Kidney epithelial cell (primary cell): ENCODE measurements at regions not wholly inside any gene's neighbourhood (a gene's known extent, or its start where the extent isn't known, plus 50 kb on each side); places are given as distances from the start of the nearest gene placed in this dataset.

Experiments used
- DNase-seq: peaks from one replicate; pipeline ENCODE4 v3.0.0-alpha.2; 2010; ENCODE audit warnings: low read depth
- H3K27me3 ChIP-seq: 2 replicates; pipeline ENCODE4 v1.6.0; 2011; ENCODE audit warnings: low read length; ENCODE audit not compliant: control insufficient read depth, insufficient read depth
- H3K36me3 ChIP-seq: 2 replicates; pipeline ENCODE4 v1.5.1; 2011; ENCODE audit warnings: low read length; ENCODE audit not compliant: control insufficient read depth, insufficient read depth
- H3K4me3 ChIP-seq: 2 replicates; pipeline ENCODE4 v1.5.1; 2011; ENCODE audit warnings: low read depth, mild to moderate bottlenecking, control low read depth, low read length
- TF ChIP-seq, protein P1 (sequence below): IDR thresholded peaks from 2 replicates; pipeline ENCODE4 v1.5.1; 2011; ENCODE audit warnings: mild to moderate bottlenecking, moderate library complexity, low read length, control low read depth, inconsistent platforms; ENCODE audit not compliant: insufficient read depth, poor library complexity, severe bottlenecking

DNA sequence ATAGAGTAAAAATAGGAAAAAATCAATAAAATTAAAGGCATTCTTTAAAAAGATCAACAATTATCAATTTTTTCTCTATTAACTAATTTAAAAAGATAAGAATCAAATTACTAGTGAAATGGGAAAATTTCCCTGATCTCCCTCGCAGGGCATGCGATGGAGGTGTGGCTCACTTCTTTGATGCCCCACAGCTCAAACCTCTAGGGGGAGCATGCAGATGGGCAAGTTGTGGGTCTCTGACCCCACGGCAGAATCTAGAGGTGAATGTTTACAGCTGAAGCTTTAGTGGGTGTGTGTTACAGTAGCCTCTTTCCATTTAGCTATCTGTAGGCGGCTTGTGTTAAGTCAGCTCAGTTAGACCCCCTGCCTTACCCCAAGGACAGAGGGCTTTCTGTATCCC, 1348.8 kb downstream of the PCDH18 start:
- Histone ChIP-seq H3K27me3 (no peaks in the 10 kb centered on the region), H3K36me3 (no peaks in the 10 kb centered on the region), H3K4me3 (no peak overlapping the region)
- TF ChIP-seq, protein P1, sequence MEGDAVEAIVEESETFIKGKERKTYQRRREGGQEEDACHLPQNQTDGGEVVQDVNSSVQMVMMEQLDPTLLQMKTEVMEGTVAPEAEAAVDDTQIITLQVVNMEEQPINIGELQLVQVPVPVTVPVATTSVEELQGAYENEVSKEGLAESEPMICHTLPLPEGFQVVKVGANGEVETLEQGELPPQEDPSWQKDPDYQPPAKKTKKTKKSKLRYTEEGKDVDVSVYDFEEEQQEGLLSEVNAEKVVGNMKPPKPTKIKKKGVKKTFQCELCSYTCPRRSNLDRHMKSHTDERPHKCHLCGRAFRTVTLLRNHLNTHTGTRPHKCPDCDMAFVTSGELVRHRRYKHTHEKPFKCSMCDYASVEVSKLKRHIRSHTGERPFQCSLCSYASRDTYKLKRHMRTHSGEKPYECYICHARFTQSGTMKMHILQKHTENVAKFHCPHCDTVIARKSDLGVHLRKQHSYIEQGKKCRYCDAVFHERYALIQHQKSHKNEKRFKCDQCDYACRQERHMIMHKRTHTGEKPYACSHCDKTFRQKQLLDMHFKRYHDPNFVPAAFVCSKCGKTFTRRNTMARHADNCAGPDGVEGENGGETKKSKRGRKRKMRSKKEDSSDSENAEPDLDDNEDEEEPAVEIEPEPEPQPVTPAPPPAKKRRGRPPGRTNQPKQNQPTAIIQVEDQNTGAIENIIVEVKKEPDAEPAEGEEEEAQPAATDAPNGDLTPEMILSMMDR, result no peak
- no peak for DNase-seq

DNA sequence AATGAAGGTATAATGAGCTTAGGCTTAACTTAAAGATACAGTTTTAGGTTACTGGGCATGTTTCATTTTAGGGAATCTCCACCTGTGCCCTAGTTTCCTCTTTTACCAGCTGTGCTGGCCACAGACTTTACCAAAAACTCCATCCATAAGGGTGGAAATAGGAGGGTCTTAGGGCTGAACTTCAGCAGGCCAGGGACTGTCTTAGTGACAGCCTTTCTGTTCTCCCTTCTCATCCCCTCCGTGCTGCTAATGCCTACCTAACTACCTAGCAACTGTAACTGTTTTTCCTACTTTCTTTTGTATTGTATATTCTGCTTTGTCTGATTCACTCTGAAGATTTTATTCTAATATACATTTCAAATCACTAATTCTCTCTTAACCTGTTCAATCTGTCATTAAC, 1375.3 kb downstream of the PCDH18 start:
- no peaks in the 10 kb centered on the region for H3K27me3 ChIP-seq
- no peak overlapping the region for H3K4me3 ChIP-seq
- H3K36me3 ChIP-seq, result no peaks in the 10 kb centered on the region
- TF ChIP-seq, protein P1, result no peak
- DNase-seq, result no peak

DNA sequence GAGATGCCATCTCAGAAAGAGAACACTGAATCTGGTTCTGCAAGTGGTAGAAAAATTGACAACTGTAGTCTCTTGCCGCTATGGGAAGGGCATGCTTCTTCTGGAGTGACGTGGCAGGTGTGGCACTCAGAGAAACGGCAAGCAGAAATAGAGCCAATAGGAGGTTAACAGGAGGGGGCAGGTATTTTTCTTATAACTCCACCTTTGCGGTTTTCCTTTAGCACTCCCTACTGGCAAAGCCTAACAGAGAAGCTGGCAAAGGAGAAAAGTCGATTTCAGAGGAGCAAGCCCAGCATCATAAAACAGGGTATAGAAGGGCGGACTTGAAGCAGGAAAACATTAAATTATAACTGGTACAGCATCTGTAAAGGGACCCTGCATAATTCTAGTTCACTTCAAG, 1382.2 kb downstream of the PCDH18 start:
- Histone ChIP-seq H3K4me3 (no peak overlapping the region), H3K27me3 (no peaks in the 10 kb centered on the region), H3K36me3 (no peaks in the 10 kb centered on the region)
- no peak for DNase-seq
- TF ChIP-seq, protein P1, result no peak

DNA sequence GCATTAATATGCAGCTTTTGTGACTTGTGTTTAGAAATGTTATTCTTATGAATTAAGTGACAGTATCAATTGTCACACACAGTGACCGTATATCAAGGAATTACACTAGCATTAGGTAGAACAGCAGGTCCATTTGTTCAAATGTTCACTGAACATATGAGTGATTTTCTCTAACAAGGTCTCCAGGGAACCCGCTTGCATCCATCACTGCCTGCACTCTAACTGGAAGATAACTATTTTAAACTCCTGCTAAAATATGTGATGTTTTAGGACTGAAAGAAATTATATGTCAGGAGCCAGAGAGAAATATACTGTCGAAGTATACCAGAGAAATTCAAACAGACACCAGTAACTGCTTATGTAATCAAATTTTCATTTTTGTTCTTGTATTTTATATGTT, 1395.7 kb downstream of the PCDH18 start:
- no peak overlapping the region for H3K4me3 ChIP-seq
- TF ChIP-seq, protein P1, result no peak
- H3K27me3 ChIP-seq, result no peaks in the 10 kb centered on the region
- no peaks in the 10 kb centered on the region for H3K36me3 ChIP-seq
- DNase-seq, result no peak

DNA sequence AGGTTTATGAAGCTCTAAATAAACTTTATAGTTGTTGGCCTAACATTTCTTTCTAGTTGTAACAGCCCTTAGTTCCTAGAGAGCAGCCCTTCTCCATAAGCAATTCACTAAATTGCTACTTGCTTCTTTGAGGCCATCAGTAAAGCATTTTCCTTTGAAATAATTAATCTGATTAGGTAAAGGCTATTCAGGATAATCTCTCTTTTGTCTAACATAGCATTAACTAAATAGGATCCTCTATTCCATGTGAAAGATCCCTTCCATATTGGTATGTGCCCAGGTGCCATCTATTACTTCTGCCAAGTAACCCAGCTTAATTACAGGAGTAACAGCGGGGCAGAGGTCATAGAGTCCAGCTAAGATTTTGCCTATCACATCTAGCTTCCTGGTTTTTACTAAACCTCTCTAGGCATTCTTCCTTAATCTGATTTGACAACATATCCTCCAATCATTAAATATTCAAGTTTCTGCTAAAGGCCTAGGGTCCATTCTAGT, 1408.0 kb downstream of the PCDH18 start:
- DNase-seq, result no peak
- H3K4me3 ChIP-seq, result no peak overlapping the region
- TF ChIP-seq, protein P1, result no peak

DNA sequence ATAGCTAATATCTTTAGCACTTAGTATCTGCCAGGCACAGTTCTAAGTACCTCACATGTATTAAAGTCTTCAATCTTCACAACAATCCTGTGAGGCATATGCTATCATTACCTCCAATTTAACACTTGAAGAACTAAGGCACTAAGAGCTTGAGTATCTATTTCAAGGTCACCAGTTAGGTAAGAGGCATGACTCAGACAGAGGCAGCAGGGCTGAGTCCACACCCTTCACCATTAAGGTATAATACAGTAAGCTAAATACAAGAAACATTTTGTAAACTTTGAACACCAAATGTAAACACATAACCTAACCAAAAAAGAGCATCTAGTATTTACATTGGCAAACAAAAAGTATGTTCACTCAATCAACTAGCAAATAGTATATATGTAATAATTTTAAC, 1410.9 kb downstream of the PCDH18 start:
- Histone ChIP-seq H3K36me3 (no peaks in the 10 kb centered on the region), H3K4me3 (no peak overlapping the region), H3K27me3 (no peaks in the 10 kb centered on the region)
- TF ChIP-seq, protein P1, result no peak
- no peak for DNase-seq

More for the DNA sequence above, 1408.0 kb downstream of the PCDH18 start:
- no peaks in the 10 kb centered on the region for H3K36me3 ChIP-seq
- H3K27me3 ChIP-seq, result no peaks in the 10 kb centered on the region
